ENCODE measurements at regions not wholly inside any gene's neighbourhood (a gene's known extent, or its start where the extent isn't known, plus 50 kb on each side); places are given as distances from the start of the nearest gene placed in this dataset.

- no peaks in the 10 kb centered on the region for H3K9me3 ChIP-seq
- H3K36me3 ChIP-seq = no peaks in the 10 kb centered on the region
- no peaks in the 10 kb centered on the region for H3K27me3 ChIP-seq (replicated peaks; ENCODE audit: insufficient read depth)
- TF ChIP-seq, protein P1, sequence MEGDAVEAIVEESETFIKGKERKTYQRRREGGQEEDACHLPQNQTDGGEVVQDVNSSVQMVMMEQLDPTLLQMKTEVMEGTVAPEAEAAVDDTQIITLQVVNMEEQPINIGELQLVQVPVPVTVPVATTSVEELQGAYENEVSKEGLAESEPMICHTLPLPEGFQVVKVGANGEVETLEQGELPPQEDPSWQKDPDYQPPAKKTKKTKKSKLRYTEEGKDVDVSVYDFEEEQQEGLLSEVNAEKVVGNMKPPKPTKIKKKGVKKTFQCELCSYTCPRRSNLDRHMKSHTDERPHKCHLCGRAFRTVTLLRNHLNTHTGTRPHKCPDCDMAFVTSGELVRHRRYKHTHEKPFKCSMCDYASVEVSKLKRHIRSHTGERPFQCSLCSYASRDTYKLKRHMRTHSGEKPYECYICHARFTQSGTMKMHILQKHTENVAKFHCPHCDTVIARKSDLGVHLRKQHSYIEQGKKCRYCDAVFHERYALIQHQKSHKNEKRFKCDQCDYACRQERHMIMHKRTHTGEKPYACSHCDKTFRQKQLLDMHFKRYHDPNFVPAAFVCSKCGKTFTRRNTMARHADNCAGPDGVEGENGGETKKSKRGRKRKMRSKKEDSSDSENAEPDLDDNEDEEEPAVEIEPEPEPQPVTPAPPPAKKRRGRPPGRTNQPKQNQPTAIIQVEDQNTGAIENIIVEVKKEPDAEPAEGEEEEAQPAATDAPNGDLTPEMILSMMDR (IDR thresholded peaks at IDR 0.05) = no peak
- ATAC-seq (ENCODE audit: insufficient number of reproducible peaks, low FRiP score, low read depth) (no peak), DNase-seq (ENCODE audit: low spot score) (no peak)
- H3K4me3 ChIP-seq = no peak overlapping the region
- H3K4me1 ChIP-seq (ENCODE audit: control insufficient read depth in 1 of 2, low read depth in 2 of 2) = no peaks in the 10 kb centered on the region
- no peak overlapping the region for H3K27ac ChIP-seq
Observed at GRCh38 chr1:228852511-228853088, 117.3 kb downstream of the RHOU start.

DNA sequence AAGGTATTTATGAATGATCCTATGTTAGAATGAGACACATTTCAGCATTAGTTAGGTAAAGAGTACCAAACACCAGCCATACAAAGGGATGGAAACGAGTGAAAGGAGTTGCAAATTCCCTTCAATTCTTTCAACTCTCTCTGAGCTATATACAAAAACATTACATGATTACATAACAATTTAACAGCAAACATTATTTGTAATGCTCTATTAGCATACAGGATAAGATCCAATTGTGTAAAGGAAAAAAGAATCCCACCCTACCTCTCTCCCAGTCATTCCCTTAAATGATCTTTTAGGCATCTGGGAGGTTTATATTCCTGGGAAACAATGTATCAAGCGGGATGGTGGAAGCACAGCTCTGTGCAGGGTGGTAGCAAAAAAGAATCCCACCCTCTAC lies 117.9 kb downstream of the RHOU start:
- H3K36me3 ChIP-seq = no peaks in the 10 kb centered on the region
- ATAC-seq (ENCODE audit: insufficient number of reproducible peaks, low FRiP score, low read depth) (no peak), DNase-seq (ENCODE audit: low spot score) (no peak)
- no peak overlapping the region for H3K4me3 ChIP-seq
- H3K27me3 ChIP-seq (replicated peaks; ENCODE audit: insufficient read depth) = no peaks in the 10 kb centered on the region
- no peaks in the 10 kb centered on the region for H3K4me1 ChIP-seq (ENCODE audit: control insufficient read depth in 1 of 2, low read depth in 2 of 2)
- no peak overlapping the region for H3K27ac ChIP-seq
- TF ChIP-seq, protein P1 (IDR thresholded peaks at IDR 0.05) = no peak
- no peaks in the 10 kb centered on the region for H3K9me3 ChIP-seq

- H3K9me3 ChIP-seq = no peaks in the 10 kb centered on the region
- no peaks in the 10 kb centered on the region for H3K36me3 ChIP-seq
- TF ChIP-seq, protein P1 (IDR thresholded peaks at IDR 0.05) = no peak
- no peaks in the 10 kb centered on the region for H3K27me3 ChIP-seq (replicated peaks; ENCODE audit: insufficient read depth)
- no peak for ATAC-seq (ENCODE audit: insufficient number of reproducible peaks, low FRiP score, low read depth)
- no peak for DNase-seq (ENCODE audit: low spot score)
- H3K27ac ChIP-seq = no peak overlapping the region
- H3K4me1 ChIP-seq (ENCODE audit: control insufficient read depth in 1 of 2, low read depth in 2 of 2) = no peaks in the 10 kb centered on the region
- no peak overlapping the region for H3K4me3 ChIP-seq
Observed at GRCh38 chr1:228853637-228854036, 118.4 kb downstream of the RHOU start.

GRCh38 chr1:228854907-228855306 lies 119.6 kb downstream of the RHOU start:
- Histone ChIP-seq H3K4me3 (no peak overlapping the region), H3K4me1 (ENCODE audit: control insufficient read depth in 1 of 2, low read depth in 2 of 2) (no peaks in the 10 kb centered on the region), H3K9me3 (no peaks in the 10 kb centered on the region), H3K27me3 (replicated peaks; ENCODE audit: insufficient read depth) (no peaks in the 10 kb centered on the region), H3K36me3 (no peaks in the 10 kb centered on the region), H3K27ac (no peak overlapping the region)
- TF ChIP-seq, protein P1 (IDR thresholded peaks at IDR 0.05) = no peak
- no peak for ATAC-seq (ENCODE audit: insufficient number of reproducible peaks, low FRiP score, low read depth)
- DNase-seq (ENCODE audit: low spot score) = no peak

DNA sequence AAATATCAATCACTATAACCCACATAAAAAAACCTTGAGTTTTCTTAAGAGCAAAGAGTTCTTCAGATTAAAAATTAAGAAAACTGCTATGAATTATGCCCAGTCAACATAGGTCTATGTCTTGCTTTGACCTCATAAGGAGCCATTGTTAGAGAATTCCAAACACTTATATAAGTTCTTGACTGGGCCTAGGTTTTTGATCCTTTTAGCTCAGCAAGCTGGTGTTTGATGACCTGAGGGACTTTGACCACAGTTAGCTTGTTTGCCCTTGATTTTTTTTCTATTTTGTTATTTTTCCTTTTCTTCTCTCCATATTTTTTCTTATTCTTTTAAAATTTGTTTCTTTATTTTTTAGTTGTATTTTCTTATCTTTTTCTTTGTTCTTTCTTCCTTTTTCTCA lies 122.3 kb downstream of the RHOU start:
- DNase-seq (ENCODE audit: low spot score) (no peak), ATAC-seq (ENCODE audit: insufficient number of reproducible peaks, low FRiP score, low read depth) (no peak)

More for the DNA sequence above, 122.3 kb downstream of the RHOU start:
- TF ChIP-seq, protein P1 (IDR thresholded peaks at IDR 0.05) = no peak
- H3K27ac ChIP-seq = no peak overlapping the region
- no peaks in the 10 kb centered on the region for H3K27me3 ChIP-seq (replicated peaks; ENCODE audit: insufficient read depth)
- H3K4me1 ChIP-seq (ENCODE audit: control insufficient read depth in 1 of 2, low read depth in 2 of 2) = peaks cover 7 to 24% of the 10 kb centered on the region in 2 donors
- H3K9me3 ChIP-seq = no peaks in the 10 kb centered on the region
- no peaks in the 10 kb centered on the region for H3K36me3 ChIP-seq
- H3K4me3 ChIP-seq = no peak overlapping the region

Data from thoracic aorta (tissue), 2 donors.